ENCODE measurements at regions not wholly inside any gene's neighbourhood (a gene's known extent, or its start where the extent isn't known, plus 50 kb on each side); places are given as distances from the start of the nearest gene placed in this dataset.

DNA sequence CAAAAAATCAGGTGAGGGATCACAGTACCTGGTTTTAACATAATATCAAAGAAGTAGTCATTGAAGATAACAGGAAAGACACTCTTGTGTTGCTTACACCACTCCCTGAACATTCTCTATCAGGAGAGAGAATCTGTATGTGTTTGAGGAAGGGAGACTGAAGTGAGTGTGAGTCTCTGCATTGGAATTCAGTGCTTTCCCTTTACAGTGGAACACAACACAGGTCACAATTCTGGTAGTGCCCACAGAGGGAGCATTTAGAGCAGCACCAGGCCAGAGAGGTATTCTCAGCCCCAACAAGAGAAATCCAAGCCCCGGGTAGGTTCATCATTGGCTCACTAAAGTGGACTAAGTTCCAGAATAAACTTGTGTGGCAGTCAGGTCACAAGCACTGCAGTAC is 64.7 kb upstream of the UBQLN2 start:
- no TSS peak for BruUV-seq (replicated peaks)
- ChIA-PET POLR2A (no interaction called here), RAD21 (ENCODE audit: unreplicated experiment) (no interaction called here), SMC1A (ENCODE audit: uncharacterized antibody, unreplicated experiment) (interaction anchor here (1.0 kb wide), 1 partner anchor 19 kb away, joined by 3 read pairs; no protein-coding TSS in a partner anchor), CTCF (no interaction called here)
- no peak for TF ChIP-seq ZBED1 (IDR thresholded peaks at IDR 0.05; ENCODE audit: borderline replicate concordance)
- TF ChIP-seq ATF7 (IDR thresholded peaks at IDR 0.05; ENCODE audit: low read depth) = no peak
- TF ChIP-seq CREB1 (IDR thresholded peaks at IDR 0.05; ENCODE audit: low read depth) = no peak
- no peak for TF ChIP-seq ASH2L (IDR thresholded peaks at IDR 0.05; ENCODE audit: borderline replicate concordance, low read depth)
- TF ChIP-seq RUNX3 (IDR thresholded peaks at IDR 0.05; ENCODE audit: low read length) = no peak
- no peak for TF ChIP-seq NRF1 (conservative IDR thresholded peaks at IDR 0.05; ENCODE audit: low read depth, low read length)
- no peak for TF ChIP-seq TCF7 (IDR thresholded peaks at IDR 0.05; ENCODE audit: borderline replicate concordance)
- no peak for TF ChIP-seq SMAD5 (IDR thresholded peaks at IDR 0.05; ENCODE audit: low read depth)
- no peak for TF ChIP-seq CREM (IDR thresholded peaks at IDR 0.05; ENCODE audit: low read depth)
- TF ChIP-seq HCFC1 (IDR thresholded peaks at IDR 0.05; ENCODE audit: low read length) = no peak
- no peak for TF ChIP-seq PAX8 (IDR thresholded peaks at IDR 0.05)
- no peaks in the 10 kb centered on the region; the same call in 2 of the 3 replicates for H3K9me3 ChIP-seq (replicated peaks; ENCODE audit: control insufficient read depth, insufficient read depth, low read length)
- intact Hi-C loops (cut with micrococcal nuclease; ENCODE audit: unreplicated experiment) (no loop called here), in situ Hi-C loops (cut with MboI) (no loop called here)
- H3K4me3 ChIP-seq = no peak overlapping the region
- no peak for FAIRE-seq
- 33% methylated on average over 1 of the region's 1 CpG for WGBS (ENCODE audit: insufficient coverage, insufficient replicate concordance, low lambda C conversion rate, missing lambda C conversion rate)
- no peaks in the 10 kb centered on the region for H3K27me3 ChIP-seq (replicated peaks in 1 of 2; ENCODE audit: control insufficient read depth in 2 of 2, insufficient read depth in 2 of 2, low read length in 1 of 2)
- no peak overlapping the region for H3K27ac ChIP-seq (ENCODE audit: control insufficient read depth, insufficient read depth)
- no peaks in the 10 kb centered on the region for H3K4me1 ChIP-seq (ENCODE audit: control insufficient read depth, insufficient read depth, low read length)
- no peak for ATAC-seq
- no peak overlapping the region for H3K4me2 ChIP-seq (ENCODE audit: control insufficient read depth, insufficient read depth)
- no peaks in the 10 kb centered on the region for H4K20me1 ChIP-seq (ENCODE audit: control insufficient read depth, insufficient read depth)
- H3K9ac ChIP-seq (ENCODE audit: control insufficient read depth, insufficient read depth, low read length) = no peak overlapping the region
- no peaks in the 10 kb centered on the region for H3K36me3 ChIP-seq (ENCODE audit: control insufficient read depth in 2 of 2, insufficient read depth in 2 of 2, low read length in 1 of 2)
- no peak overlapping the region for H2AFZ ChIP-seq (ENCODE audit: control insufficient read depth, low read depth, low read length)
- H3K79me2 ChIP-seq (ENCODE audit: control insufficient read depth, insufficient read depth, low read length) = no peaks in the 10 kb centered on the region
- no peak for DNase-seq (ENCODE audit: low read depth, low spot score)

GRCh38 chrX:56499372-56499771 is 64.1 kb upstream of the UBQLN2 start:
- ChIA-PET RAD21 (ENCODE audit: unreplicated experiment) (no interaction called here), POLR2A (no interaction called here), CTCF (no interaction called here), SMC1A (ENCODE audit: uncharacterized antibody, unreplicated experiment) (no interaction called here)
- Histone ChIP-seq H3K36me3 (ENCODE audit: control insufficient read depth in 2 of 2, insufficient read depth in 2 of 2, low read length in 1 of 2) (no peaks in the 10 kb centered on the region), H3K4me3 (no peak overlapping the region), H3K27me3 (replicated peaks in 1 of 2; ENCODE audit: control insufficient read depth in 2 of 2, insufficient read depth in 2 of 2, low read length in 1 of 2) (no peaks in the 10 kb centered on the region), H3K9me3 (replicated peaks; ENCODE audit: control insufficient read depth, insufficient read depth, low read length) (no peaks in the 10 kb centered on the region; the same call in 2 of the 3 replicates), H2AFZ (ENCODE audit: control insufficient read depth, low read depth, low read length) (no peak overlapping the region), H4K20me1 (ENCODE audit: control insufficient read depth, insufficient read depth) (no peaks in the 10 kb centered on the region), H3K4me2 (ENCODE audit: control insufficient read depth, insufficient read depth) (no peak overlapping the region), H3K4me1 (ENCODE audit: control insufficient read depth, insufficient read depth, low read length) (no peaks in the 10 kb centered on the region), H3K79me2 (ENCODE audit: control insufficient read depth, insufficient read depth, low read length) (no peaks in the 10 kb centered on the region), H3K27ac (ENCODE audit: control insufficient read depth, insufficient read depth) (no peak overlapping the region), H3K9ac (ENCODE audit: control insufficient read depth, insufficient read depth, low read length) (no peak overlapping the region)
- DNase-seq (ENCODE audit: low read depth, low spot score) = no peak
- 12% methylated on average over 3 of the region's 3 CpGs for WGBS (ENCODE audit: insufficient coverage, insufficient replicate concordance, low lambda C conversion rate, missing lambda C conversion rate)
- ATAC-seq = no peak
- intact Hi-C loops (cut with micrococcal nuclease; ENCODE audit: unreplicated experiment) = no loop called here
- in situ Hi-C loops (cut with MboI) = no loop called here
- BruUV-seq (replicated peaks) = no TSS peak
- no peak for FAIRE-seq
- TF ChIP-seq POLR2AphosphoS2 (IDR thresholded peaks at IDR 0.05; ENCODE audit: low read depth, low read length) (no peak), HCFC1 (IDR thresholded peaks at IDR 0.05; ENCODE audit: low read length) (no peak), FOXK2 (IDR thresholded peaks at IDR 0.05) (no peak), MXI1 (IDR thresholded peaks at IDR 0.05; ENCODE audit: low read depth, low read length) (no peak), ZNF687 (IDR thresholded peaks at IDR 0.05) (no peak), MTA3 (IDR thresholded peaks at IDR 0.05; ENCODE audit: borderline replicate concordance, low read length) (no peak), NBN (IDR thresholded peaks at IDR 0.05) (no peak)

Data from GM12878 (cell line).